8988T (cell line): ENCODE measurements at regions not wholly inside any gene's neighbourhood (a gene's known extent, or its start where the extent isn't known, plus 50 kb on each side); places are given as distances from the start of the nearest gene placed in this dataset.
"Not testable (repeated sequence)": the region's sequence is repeated elsewhere in the genome, so short reads cannot be mapped to it uniquely, and the experiment has no call there.

Experiments
- DNase-seq: peaks from one replicate; pipeline ENCODE4 v3.0.0; 2011

DNA sequence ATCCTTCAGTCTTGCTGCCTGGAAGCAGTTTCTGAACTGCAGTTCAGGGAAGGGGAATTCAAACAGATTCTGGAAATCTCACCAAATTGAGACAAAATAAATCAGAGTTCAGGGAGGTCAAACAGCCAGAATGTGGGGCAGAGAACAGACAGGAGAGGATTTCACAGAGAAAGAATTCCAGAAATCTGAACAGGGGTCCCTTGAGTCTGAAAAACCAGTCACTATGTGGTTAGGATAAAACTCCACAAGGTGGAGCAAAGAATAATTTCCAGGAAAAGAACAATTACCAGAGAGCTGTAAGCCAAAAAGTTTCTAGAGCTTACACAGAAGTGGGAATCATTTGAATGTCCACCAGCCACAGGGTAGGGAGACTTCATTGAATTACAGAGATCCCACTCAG is 84.7 kb downstream of the URB2 start:
- no peak for DNase-seq

DNA sequence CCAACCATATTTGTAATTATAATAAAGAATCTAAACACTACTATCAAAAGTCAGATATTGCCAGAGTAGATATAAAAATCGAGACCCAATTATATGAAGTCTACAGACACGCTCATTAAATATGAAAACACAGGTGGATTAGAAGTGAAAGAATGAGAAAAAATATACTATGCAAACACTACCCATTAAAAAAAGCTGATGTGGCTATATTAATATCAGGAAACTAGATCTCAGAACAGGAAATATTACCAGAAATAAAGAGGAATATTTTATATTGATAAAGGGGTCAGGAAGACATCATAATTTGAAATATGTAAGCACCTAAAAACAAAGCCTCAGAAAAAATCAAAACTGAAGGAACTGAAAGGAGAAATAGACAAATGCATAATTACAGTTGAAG is 88.3 kb downstream of the URB2 start:
- no peak for DNase-seq

DNA sequence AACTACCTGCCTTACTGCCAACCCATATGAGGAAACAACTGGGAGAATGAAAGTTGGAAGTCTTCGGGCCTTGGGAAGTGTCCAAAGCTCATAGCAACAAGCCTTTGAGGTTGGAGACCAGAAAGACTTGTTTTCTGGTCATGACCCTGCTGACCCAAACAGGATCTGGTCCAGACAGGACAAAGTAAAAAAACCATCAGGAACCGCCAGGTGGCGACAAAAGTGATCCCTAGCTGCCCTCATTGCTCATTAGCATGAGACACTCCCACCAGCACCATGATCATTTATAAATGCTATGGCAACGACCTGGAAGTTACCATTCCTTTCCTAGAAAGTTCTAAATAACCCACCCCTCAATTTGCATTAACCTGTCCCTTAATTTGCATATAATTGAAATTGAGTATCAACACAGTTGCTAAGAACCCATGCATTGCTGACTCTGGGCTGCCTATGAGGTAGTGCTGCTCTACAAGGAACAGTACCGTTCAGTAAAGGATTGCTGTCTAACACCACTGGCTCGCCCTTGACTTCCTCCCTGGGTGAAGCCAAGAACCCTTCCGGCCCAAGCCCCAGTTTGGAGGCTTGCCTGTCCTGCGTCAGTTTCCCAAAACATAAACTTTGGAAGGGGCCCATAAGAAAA is 89.0 kb downstream of the URB2 start:
- no peak for DNase-seq

DNA sequence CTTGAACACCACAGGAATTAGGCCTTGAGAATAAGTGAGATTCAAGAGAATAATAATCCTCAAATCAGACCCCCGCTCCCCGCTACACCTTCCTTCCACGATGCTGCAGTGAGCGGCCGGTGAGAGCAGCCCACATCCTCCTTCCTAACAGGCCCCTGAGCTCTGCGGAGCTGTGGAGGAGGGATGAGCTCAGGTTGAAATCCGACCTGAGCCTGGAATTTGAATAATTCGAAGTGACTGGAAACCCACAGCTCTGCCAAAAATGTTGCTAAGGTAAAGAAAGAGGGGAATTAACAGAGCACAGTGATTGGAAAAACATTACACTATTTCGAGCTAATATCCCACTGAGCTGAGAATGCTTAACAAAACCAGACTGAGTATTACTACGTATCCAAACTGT is 90.0 kb downstream of the URB2 start:
- DNase-seq = no peak

- DNase-seq = no peak
Observed at GRCh38 chr1:229716704-229717103, 90.7 kb downstream of the URB2 start.

DNA sequence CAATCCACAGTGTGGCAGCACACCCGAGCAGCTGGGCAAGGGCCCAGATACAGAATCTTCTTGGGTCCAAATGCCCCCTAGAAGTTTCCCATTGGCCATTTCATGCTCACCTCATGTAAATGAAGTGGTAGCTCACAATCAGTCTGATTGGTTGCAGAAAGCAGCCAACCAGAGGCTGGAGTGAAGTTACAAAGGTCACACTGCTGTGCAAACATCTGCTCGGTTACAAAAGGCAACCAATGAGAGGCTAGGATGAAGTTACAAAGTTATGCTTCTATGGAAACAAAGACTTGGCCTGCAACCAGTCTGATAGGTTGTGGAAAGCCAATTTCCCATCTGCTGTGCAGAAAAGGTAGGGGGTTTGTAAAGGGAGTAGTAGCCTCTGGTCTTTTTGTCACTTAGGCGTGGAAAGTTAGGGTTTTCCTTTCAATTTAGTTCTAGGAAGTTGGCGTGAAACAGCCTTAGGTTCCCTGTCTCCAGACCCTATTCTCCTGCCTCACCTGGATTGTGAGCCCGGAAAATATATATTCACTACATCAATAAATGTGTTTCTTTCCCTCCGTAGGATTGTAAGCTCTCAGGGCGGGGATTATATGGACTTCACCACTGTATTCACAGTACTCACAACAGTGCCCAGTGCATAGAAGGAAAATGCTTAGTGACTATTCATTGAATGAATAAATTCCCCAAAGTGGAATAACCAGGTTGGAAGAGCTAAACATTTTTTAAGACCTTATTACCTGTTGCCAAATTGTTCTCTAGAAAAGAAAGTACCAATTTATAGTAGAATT is 91.9 kb downstream of the URB2 start:
- DNase-seq = no peak

- no peak for DNase-seq
Observed at GRCh38 chr1:229726061-229726460, 100.0 kb downstream of the URB2 start.

DNA sequence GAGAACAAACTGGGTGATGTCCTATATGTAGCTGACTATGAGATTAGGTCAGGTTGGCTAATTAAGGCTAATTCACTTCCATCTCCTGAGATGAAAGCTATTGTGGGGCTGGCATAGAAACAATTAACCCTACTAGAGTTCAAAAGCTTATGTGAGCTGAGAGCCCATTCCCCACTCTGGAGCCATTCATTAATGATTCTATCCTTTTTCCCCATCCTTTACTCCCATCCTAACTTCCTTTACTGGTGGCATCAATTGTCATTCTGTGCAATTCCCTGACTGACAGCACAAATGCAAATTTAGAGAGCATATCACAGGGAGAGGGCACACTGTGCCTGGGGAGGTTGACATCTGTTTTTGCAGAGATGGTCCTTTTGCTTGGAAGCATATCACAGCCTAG is 103.9 kb downstream of the URB2 start:
- DNase-seq = no peak

- DNase-seq = no peak
Observed at GRCh38 chr1:229730573-229730972, 104.5 kb downstream of the URB2 start.

DNA sequence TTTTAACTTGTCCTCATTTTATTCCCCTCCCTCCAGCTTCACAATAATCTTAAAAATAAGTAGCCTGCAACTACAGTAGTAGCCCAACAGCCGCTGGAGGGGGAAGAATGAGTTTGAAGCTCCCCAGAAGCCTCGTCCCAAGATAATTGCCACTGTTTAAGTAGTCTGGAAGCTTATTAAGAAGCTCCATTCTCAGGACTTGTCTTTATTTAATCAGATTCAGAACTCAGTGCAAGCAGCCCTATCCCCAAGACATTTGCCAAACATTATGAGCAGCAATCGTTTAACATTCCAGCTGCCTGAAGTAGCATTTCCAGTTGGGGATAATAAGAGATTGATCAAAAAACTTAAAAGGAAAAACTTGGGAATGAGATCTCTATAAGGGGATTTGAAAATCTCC is 106.0 kb downstream of the URB2 start:
- DNase-seq = no peak

- no peak for DNase-seq
Observed at GRCh38 chr1:229736376-229736775, 110.3 kb downstream of the URB2 start.

DNA sequence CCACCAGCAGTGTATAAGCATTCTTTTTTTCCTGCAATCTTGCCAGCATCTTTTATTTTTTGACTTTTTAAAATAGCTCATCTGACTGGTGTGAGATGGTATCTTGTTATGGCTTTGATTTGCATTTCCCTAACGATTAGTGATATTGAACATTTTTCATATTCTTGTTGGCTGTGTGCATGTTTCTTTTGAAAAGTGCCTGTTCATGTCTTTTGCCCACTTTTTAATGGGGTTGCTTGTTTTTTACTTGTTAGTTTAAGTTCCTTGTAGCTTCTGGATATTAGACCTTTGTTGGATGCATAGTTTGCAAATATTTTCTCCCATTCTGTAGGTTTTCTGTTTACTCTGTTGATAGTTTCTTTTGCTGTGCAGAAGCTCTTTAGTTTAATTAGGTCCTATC is 116.6 kb downstream of the URB2 start:
- not testable (repeated sequence) for DNase-seq

DNA sequence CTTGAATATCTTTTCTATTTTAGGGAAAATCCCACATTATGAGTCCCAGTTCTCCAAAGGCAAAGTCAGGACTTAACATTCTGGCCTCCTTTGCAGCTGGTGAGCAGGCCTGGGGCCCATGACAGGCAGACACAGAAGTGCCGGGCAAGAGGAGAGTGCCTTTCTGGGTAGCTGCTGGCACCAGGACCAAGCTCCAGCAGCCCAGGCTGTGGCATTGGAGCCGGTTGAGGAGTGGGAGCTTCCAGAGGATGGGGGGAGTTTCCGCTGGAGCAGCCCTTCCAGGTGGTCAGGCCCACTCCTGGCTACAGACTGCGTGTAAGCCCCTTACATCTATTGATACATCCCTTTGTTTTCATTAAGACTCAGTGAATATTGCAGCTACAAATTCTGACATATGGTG is 123.9 kb downstream of the URB2 start:
- DNase-seq = no peak

GRCh38 chr1:229751610-229752009 is 125.6 kb downstream of the URB2 start:
- DNase-seq = no peak

- DNase-seq = no peak
Observed at GRCh38 chr1:229752679-229753078, 126.6 kb downstream of the URB2 start.

- no peak for DNase-seq
Observed at GRCh38 chr1:229753764-229754551, 127.9 kb downstream of the URB2 start.

DNA sequence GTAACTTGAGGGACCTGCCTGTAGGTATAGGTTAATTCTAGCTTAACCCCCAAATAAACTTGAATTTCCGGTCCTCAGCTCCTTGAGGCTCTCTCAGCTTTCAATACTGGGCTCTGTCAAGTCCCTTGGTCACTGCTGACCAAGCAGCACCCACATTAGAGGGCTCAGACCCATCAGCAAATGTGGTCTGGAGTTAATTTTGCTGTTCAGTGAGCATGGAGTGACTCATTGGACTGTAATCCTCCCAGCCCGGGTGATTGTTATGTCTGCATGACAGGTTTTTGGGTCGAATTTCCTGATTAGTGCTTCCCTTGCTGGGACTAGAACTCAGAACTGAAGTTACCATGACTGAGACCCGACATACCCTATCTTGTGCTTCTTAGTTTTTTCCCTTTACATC is 130.6 kb downstream of the URB2 start:
- no peak for DNase-seq

- no peak for DNase-seq
Observed at GRCh38 chr1:229757226-229757625, 131.2 kb downstream of the URB2 start.

GRCh38 chr1:229758101-229759036 is 132.3 kb downstream of the URB2 start:
- no peak for DNase-seq

DNA sequence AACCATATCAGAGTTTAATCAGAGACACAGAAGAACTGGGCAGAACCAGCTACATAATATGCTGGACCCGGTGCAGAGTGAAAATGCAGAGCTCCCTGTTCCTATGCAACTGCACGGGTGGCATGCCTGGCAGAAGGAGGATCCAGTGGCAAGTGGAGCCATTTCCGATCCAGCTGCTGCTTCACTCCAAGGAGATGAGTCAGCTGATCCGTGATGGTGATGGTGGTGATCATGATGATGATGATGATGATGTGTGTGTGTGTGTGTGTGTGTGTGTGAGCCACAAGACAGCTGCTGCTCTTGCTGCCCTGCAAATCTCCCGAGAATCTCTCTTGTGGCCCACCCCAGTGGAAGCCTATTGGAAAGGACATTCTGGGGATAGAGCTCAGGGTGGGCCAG is 133.0 kb downstream of the URB2 start:
- no peak for DNase-seq

DNA sequence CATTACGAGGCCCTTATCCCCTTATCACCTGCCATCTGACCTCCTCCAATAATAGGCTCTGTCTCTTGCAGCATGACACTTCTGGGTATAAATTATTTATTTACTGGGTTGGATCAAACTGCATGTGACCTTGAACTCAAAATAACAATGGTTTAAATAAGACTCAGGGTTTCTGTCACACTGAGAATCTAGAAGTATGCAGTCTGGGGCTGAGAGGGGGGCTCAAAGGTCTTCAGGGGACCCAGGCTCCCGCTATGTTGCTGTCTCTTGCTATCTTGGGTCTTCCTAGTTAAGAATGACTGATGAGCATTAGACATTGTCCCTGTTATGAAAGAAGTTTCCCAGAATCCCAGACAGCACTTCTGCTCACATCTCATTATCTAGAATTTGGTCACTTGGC is 133.5 kb downstream of the URB2 start:
- no peak for DNase-seq

- DNase-seq = no peak
Observed at GRCh38 chr1:229760478-229760996, 134.5 kb downstream of the URB2 start.

DNA sequence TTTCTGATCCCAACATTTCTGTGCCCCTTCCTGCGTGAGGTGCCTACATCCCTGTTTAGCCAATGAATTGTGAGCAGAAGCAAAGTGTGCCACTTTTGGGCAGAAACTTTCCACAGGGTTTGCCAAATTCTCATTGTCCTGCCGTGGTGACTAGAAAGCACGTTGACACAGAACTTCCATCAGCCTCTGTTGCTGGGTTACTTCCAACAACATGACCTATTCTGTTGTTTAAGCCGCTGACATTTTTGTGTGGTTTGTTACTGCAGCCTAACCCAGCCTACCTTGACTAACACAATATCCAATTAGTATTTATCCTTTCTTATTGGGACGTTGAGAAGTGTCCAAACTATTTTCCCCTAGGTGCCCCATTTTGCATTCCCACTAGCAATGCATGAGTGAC is 136.8 kb downstream of the URB2 start:
- no peak for DNase-seq
